HG03342 (cell line): ENCODE measurements at regions not wholly inside any gene's neighbourhood (a gene's known extent, or its start where the extent isn't known, plus 50 kb on each side); places are given as distances from the start of the nearest gene placed in this dataset.
"Not testable (repeated sequence)": the region's sequence is repeated elsewhere in the genome, so short reads cannot be mapped to it uniquely, and the experiment has no call there.

Experiments used
- ATAC-seq: cut with Tn5 transposase; IDR thresholded peaks from one replicate; pipeline ENCODE4 v1.9.1; 2021; ENCODE audit warnings: mild to moderate bottlenecking, moderate library complexity; ENCODE audit not compliant: unreplicated experiment

- ATAC-seq: no peak
Observed at GRCh38 chr7:91355695-91356435, 91.6 kb downstream of the FZD1 start.

DNA sequence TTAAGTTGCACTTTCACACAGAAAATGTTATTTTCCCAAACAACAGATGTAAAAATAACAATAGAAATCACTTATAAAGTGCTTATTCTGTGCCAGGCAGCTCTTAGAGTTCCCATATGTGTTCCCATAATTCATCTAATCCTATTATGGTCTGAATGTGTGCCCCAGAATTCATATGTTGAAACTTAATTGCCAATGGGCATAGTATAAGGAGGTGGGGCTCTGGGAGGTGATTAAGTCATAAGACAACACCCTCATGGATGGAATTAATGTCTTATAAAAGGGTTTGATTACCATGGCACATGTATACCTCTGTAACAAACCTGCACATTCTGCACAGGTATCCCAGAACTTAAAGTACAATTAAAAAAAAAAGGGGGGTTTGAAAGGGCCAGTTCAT, 92.7 kb downstream of the FZD1 start:
- ATAC-seq: no peak

DNA sequence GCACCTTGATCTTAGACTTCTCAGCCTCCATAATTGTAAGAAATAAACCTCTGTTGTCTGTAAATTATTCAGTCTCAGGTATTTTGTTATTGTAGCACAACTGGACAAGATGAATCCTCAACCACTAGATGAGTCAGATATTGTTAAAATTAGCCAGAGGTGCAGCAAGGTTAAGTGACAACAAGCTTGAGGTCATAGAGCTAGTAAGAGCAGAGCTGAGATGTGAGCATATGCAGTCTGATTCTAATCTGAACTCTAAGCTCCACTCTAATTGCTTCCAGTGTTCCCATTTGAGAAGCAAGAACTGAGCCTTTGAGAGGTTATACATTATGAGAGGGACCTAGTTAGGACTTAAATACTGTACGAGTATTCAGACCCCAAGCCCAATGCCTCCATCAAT, 93.1 kb downstream of the FZD1 start:
- ATAC-seq: no peak

DNA sequence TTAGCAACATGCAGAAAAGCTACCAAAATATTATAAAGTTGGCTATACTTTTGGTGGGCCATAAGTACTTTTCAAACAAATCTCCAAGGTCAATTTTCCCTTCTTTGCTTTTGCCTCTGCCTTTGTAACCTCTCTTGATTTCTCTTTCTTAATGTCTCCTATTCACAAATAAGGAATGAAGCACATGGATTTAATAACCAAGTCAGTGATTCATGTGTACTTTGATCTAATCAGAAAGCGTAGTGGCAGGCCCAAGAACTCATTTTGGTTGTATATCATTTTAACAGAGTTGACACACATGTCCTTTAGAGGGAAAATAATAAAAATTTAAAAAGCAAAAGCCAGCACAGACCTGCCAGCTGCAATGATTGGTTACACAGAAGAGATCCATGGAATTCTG, 93.7 kb downstream of the FZD1 start:
- ATAC-seq: no peak

DNA sequence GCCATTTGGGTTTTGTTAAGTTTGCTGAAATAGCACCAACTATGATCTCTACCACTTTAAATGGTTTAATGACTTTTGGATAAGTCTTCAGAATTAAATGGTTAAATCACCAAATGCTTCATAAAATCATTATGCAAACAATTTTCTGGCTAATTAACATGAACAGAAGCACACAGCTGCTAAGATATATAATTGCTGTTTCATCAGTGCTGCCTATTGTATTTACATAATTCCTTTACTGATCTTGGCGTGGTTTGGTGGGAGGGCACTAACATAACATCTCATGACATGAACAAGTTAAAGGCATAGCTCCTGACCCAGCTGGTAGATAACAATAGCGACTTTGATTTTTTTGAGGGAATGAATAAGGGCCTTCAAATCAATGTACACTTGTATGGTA, 94.1 kb downstream of the FZD1 start:
- no peak for ATAC-seq

GRCh38 chr7:91365097-91365496, 100.9 kb downstream of the FZD1 start:
- ATAC-seq: not testable (repeated sequence)

- no peak for ATAC-seq
Observed at GRCh38 chr7:91366091-91366490, 101.9 kb downstream of the FZD1 start.

- ATAC-seq: no peak
Observed at GRCh38 chr7:91367812-91368578, 103.8 kb downstream of the FZD1 start.

GRCh38 chr7:91372323-91372722, 108.1 kb downstream of the FZD1 start:
- ATAC-seq: no peak

DNA sequence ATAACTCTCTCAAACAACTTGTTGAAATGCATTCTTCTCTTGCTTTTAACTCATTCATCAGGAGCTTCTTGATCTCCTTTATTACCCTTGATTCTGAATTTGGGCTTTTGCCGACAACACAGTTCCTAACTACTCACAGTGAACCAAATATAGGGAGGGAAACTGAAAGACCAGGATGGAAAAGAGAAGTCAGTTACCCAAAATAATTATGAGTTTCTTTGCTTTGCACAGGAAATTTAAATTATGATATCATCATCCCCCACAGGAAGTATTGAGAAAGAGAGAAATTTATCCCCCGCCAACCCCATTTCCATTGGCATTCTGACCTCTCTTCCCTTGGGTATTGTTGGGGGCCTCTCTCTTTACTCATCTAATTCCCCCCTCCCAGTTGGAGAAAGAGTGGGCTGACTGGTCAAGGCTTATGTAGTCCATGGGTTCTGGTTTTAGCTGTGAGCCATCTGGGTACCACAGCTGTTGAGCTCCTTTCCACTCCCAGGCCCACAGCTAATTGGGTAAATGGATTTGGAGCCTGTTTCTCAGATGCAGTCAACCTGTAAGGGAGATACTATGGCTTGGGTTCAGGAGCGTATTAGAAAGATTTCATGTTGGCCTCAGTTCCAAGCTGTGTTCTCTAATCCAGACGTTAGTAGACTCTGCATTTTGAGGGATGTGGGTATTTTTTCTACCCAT, 109.0 kb downstream of the FZD1 start:
- ATAC-seq: no peak

GRCh38 chr7:91374321-91374989, 110.2 kb downstream of the FZD1 start:
- no peak for ATAC-seq

- ATAC-seq: no peak
Observed at GRCh38 chr7:91375378-91375777, 111.1 kb downstream of the FZD1 start.

DNA sequence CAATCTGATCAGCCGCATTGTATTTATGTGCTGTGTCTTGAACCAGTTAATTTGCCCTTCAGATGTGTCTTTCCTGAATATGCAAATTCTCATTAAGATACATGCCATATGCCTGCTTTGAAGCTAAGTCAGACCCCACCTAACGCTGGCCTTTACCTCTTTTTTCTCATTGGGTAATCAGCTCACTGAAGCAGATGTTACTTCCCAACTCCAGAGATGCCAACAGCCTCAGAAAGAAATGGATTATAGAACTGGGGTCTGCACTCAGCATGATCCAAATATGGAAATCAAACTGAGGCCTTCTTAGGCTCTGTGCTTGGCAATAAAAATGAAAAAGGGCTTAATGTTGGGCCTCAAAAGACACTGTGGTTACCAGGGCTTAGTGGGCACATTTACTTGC, 113.9 kb downstream of the FZD1 start:
- no peak for ATAC-seq

DNA sequence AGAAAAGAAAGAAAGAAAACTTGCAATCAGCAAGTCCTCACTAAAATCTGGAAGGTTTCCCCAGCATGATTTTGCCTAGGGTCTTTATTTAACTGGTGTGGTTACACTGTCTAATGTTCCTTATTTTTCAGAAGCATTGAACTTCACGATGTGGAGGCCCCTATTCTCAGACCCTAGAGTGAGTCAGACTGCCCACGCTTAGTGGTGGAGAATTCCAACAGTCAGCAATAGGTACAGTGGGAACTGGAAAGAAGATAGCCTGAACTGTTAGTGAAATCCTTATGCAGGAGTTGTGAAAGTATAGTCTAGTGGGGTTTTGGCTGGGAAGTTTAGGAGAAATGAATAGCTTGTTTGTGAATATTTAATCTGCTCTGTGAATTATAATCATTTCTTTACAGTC, 115.0 kb downstream of the FZD1 start:
- no peak for ATAC-seq

DNA sequence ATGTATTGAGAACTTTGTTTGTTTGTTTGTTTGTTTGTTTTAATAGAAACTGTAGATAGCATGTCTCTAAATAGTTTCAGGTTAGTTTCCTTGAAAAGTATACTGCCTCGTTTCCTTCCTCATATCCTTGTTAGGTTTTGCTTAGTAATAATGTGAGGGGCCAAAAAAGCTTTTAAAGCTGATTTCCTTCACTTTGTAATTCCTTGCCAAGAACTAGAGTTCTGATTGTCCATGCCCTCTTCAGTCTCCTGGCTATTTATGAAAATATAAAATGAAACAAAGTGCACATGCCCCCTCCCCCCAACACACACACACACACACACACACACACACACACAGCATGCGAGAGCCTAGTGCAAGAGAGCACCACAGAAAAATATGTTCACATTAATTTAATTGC, 115.8 kb downstream of the FZD1 start:
- ATAC-seq: no peak

- no peak for ATAC-seq
Observed at GRCh38 chr7:91383053-91383904, 119.0 kb downstream of the FZD1 start.

- ATAC-seq: no peak
Observed at GRCh38 chr7:91383905-91384274, 119.7 kb downstream of the FZD1 start.

GRCh38 chr7:91394757-91395156, 130.5 kb downstream of the FZD1 start:
- ATAC-seq: not testable (repeated sequence)

GRCh38 chr7:91395313-91395712, 131.1 kb downstream of the FZD1 start:
- not testable (repeated sequence) for ATAC-seq

DNA sequence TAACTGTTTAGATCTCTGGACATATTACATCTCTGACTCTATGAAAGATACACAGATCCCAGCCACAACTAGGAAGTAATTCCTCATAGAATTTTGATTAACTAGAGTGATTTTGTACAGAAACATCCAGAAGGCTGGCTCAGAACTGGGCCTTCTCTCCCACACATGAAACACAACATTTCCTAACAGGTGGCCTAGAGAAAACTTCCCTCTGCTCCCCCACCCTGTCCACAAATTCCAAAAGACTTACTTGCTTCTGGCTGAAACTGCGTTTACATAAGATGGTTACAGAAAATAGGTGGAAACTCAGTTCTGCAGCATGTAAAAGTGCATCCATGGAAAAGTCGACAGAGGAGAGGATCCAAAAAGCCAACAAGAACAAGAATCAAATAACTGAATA, 132.9 kb downstream of the FZD1 start:
- ATAC-seq: no peak
